Epithelial cell of esophagus (primary cell): ENCODE measurements at regions not wholly inside any gene's neighbourhood (a gene's known extent, or its start where the extent isn't known, plus 50 kb on each side); places are given as distances from the start of the nearest gene placed in this dataset.
A peak's percentile ranks its signal among the peaks of the same experiment; 100 is the strongest.

Source experiments
- DNase-seq: peaks from one replicate; pipeline ENCODE4 v3.0.0; 2010; ENCODE audit warnings: low read depth
- H3K4me3 ChIP-seq: 2 replicates; pipeline ENCODE4 v1.5.1; 2011; ENCODE audit warnings: mild to moderate bottlenecking, low read length, control low read depth
- CTCF ChIP-seq: IDR thresholded peaks from 2 replicates; pipeline ENCODE4 v1.5.1; 2011; ENCODE audit warnings: low read depth, mild to moderate bottlenecking, low read length, control low read depth, inconsistent platforms; ENCODE audit not compliant: insufficient read depth; ENCODE audit errors: missing control alignments

GRCh38 chr15:39192351-39192750 is 388.5 kb upstream of the THBS1 start:
- DNase-seq = no peak
- H3K4me3 ChIP-seq = no peak overlapping the region
- TF ChIP-seq CTCF = no peak

GRCh38 chr15:39192979-39193560 is 387.8 kb upstream of the THBS1 start:
- DNase-seq = no peak
- TF ChIP-seq CTCF = no peak
- H3K4me3 ChIP-seq = no peak overlapping the region

- TF ChIP-seq CTCF = no peak
- DNase-seq = no peak
- no peak overlapping the region for H3K4me3 ChIP-seq
Observed at GRCh38 chr15:39193611-39194010, 387.3 kb upstream of the THBS1 start.

- no peak for TF ChIP-seq CTCF
- no peak overlapping the region for H3K4me3 ChIP-seq
- DNase-seq = no peak
Observed at GRCh38 chr15:39194106-39194830, 386.6 kb upstream of the THBS1 start.

- TF ChIP-seq CTCF = no peak
- H3K4me3 ChIP-seq = no peak overlapping the region
- peak; percentile 99 for DNase-seq
Observed at GRCh38 chr15:39195961-39196486, 384.9 kb upstream of the THBS1 start.

GRCh38 chr15:39198044-39199000 is 382.6 kb upstream of the THBS1 start:
- H3K4me3 ChIP-seq = no peak overlapping the region
- TF ChIP-seq CTCF = peak; percentile 16
- DNase-seq = peak; percentile 87
